Skeletal muscle cell (primary cell): ENCODE measurements at regions not wholly inside any gene's neighbourhood (a gene's known extent, or its start where the extent isn't known, plus 50 kb on each side); places are given as distances from the start of the nearest gene placed in this dataset.

Experiments
- DNase-seq: peaks from one replicate; pipeline ENCODE4 v3.0.0-alpha.2; 2010; ENCODE audit warnings: low read depth
- H3K4me3 ChIP-seq: 2 replicates; pipeline ENCODE4 v1.5.1; 2011; ENCODE audit warnings: low read depth, mild to moderate bottlenecking, control low read depth, low read length, moderate library complexity

DNA sequence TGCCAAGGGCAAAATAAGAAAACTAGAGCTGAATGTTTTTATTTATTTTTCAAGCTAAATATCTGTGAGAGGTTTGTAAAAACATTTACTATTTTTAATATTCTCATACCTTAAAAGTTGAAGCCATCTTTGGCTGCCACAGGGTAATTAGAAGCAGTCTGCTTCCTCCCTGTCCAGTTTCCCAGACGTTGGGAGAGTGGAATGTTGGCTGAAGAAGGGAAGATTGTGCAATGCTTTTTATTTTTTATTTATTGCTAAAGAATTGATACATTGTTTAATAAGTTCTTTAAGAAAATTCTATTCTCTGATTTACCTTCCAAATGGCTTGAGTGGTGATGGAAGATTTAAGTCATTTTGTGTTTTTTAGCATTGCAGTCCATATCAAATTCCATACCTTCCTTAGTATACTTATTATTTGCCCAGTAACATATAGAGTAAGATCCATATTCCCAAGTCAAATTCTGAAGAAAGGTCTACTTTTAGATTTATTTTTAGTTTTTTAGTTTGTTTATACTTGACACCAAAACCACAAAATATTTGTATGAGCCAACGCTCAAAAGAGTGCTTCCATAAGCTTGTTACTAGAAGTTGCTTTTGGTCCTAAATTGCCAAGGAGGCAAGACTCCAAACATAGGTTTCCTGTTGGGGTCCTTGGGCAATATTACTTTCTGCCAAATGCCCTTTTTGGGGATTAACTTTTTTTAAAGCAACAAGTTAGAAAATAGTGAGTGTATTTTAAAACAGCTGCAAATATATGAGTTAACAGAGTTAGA, 124.0 kb upstream of the CPM start:
- peak; percentile 57 for DNase-seq

DNA sequence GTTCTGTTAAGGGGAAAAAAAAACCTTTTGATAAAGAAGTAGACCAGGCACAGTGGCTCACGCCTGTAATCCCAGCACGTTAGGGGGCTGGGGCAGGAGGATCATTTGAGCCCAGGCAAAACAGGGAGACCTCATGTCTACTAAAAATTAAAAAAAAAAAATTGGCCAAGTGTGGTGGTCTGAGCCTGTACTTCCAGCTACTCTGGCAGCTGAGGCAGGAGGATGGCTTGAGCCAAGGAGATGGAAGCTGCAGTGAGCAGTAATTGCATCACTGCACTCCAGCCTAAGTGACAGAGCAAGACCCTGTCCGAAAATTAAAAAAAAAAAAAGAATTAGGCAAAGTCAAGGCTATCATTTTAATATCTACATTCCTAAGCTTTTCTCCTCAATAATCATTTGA, 124.8 kb upstream of the CPM start:
- no peak overlapping the region for H3K4me3 ChIP-seq
- DNase-seq = no peak

More for the DNA sequence above, 124.0 kb upstream of the CPM start:
- H3K4me3 ChIP-seq = no peak overlapping the region

DNA sequence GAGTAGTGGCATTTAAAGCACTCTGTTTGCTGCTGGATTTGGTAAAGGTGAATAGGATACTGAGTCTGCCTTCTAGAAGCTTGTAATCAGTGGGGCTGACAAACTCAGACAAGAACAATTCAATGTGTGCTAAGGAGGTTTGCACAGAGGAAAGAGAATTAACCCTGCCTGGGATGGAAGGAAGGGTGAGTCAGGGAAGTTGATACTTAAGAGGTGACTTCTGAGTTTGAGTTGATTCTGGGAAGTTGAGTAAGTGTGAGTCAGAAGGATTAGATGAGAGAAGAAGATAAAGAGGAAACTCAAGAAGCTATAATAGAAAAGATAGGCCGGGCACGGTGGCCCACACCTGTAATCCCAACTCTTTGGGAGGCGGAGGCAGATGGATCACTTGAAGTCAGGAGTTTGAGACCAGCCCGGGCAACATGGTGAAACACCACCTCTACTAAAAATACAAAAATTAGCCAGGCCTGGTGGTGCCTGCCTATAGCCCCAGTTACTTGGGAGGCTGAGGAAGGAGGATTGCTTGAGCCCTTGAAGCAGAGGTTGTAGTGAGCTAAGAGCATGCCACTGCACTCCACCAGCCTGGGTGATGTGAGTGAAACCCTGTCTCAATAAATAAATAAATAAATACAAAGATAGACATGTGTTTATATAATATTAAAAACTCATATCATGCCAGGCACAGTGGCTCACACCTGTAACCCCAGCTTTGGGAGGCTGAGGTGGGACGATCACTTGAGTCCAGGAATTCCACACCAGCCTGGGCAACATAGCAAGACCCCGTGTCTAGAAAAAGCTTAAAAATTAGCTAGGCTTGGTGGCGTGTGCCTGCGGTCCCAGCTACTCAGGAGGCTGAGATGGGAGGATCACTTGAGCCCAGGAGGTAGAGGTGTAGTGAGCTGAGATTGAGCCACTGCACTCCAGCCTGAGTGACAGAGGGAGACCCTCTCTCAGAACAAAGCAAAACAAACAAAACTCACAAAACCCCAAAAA, 126.8 kb upstream of the CPM start:
- DNase-seq = peak; percentile 80
- H3K4me3 ChIP-seq = no peak overlapping the region

DNA sequence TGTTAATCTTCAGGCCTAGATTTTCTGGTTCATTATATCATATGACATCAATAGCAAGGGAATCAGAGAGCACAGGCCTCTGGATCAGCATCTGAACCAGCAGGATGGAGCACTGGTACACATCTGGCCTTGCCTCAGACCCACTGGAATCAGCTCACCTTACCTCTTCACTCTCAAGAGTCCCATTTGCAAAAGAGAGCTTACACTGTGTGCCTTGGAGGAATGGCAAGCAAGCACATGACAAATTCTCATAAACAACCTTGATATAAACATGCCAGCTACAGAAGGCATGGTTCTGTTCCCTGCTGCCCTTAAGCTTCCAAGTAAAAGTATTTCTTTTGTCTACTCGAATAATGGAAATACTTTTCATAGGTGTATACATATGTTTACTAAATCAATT, 128.6 kb upstream of the CPM start:
- no peak overlapping the region for H3K4me3 ChIP-seq
- no peak for DNase-seq

DNA sequence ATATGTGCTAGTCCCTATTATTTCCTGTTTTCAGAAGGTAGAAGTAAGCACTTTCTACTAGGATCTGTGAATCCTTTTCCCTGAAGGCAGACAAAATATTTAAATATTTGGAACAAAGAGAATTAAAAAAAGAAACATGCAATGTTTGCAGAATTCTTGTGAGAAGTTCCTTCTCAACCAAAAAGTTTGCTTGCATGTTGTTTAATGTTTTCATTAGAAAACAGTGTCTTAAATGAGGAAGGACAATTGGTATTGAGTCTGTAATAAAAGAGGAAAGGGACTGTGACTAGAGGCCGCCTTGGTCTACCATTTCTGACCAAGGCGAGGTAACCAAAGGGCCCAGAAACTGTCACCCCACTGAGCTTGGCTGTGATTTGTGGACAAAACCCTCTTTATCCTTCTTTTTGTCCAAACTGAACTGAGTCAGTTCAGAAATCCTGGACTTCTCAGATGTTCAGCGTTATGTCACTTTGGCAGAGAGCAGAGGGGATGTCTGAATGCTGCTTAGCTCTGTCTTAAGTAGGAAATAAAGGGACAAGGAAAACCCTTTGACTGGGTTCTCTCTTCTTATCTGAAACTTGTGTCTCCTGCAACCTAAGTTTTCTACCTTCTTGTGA, 129.8 kb upstream of the CPM start:
- H3K4me3 ChIP-seq = no peak overlapping the region
- no peak for DNase-seq

DNA sequence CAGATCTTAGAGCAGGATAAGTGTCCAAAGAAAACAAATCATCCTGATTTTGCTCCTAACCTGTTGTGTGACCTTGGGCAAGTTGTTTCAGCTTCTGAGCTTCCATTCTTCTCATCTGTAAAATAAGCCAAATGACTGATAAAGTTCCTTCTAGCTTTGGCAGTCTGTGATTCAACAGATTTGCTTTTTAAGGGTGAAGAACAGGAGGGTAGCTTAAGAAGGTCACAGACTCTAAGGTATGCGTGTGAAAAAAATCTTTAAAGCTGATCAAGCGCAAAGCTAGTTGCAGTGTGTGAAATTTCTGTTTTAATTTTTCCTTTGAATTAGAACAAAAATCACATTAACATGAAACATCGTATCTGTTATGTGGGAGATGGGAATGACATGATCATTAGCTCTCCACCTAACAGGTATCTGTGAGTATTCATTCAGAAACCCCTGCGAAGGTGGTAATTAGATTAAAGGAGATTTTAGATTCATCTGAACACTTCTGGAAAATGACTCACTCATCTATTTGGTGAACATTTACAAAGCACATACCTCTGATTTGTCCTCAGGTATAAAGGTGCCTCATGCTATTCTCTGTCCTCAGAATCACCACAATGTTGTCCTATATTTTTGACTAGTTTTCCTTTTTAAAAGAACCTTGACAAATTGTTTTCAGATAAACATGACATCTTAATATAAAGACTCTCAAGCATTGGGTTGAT, 131.9 kb upstream of the CPM start:
- H3K4me3 ChIP-seq = no peak overlapping the region
- DNase-seq = no peak

DNA sequence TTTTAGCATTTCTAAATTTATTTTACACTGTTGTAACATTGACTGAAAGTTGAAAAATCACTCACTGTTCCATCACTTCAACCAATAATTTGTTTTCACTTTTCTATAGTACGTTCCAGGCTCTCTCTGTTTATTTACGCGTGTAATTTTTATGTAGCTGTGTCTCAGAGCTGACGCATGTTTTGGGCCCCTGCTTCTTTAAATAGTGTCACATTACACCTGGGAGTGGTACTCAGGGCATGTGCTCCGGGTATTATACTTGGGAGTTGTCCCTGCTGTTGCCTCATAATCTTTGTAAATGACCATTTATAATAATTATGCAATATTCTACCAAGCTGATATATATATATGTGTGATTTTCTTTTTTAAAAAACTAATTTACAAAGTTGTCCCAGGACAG, 132.8 kb upstream of the CPM start:
- no peak overlapping the region for H3K4me3 ChIP-seq
- no peak for DNase-seq

DNA sequence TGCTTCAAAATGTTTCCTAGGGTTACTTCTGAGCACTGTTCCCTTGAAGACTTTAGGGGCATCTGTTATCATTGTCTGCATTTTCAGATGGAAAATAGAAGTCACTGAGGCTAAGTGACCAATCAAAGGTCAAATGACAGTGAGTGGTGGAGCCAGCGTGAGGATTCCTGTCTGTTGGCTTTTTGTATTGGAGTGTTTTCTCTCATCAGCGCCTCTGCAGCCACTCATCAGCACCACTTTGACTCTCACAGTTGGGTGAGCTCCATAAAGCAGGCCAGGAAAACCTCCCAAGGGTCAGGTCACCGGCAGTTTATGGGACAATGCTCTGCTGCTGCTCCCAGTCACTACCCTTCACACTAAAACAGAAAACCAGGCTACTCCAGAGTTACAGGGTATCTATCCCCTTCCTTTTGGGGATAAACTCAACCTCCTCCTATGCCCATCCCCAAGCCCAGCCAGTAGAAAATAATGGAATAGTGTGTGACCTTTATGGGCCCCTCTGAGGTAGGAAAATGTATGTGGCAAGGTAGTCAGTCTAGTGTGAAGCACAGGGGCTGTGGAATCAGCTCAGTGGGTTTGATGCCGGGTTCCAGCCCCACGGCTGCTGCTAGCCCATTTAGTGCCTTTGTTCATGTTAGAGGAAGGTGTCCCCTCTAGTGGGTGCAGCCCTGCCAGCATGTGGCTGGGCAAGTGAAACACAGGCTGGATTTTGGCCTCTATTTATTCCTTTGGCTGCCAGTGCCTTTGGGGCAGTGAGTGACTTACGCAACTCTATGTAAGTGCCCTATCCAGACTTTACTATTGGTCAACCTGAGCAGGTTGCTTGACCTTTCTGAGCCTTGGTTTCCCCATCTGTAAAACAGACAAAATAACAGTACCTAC, 133.8 kb upstream of the CPM start:
- no peak for DNase-seq
- H3K4me3 ChIP-seq = no peak overlapping the region

DNA sequence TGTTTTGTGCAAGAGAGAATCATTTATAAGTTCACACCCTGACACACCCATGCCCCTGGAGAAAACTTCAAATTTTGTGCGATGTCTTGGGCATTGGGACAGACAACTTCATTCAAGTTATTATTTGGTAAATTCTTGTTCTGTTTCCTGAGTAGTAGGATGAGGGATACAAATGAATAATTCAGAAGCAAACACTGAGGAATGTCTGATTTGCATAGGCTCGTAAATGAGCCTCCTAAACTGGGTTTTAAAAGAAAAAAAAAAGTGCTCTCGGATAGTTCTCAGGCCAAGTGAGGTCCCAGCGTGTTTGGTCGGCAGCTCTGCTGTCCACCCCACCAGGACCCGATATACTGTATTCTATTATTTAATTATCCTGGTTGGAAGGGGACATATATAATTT, 134.7 kb upstream of the CPM start:
- no peak overlapping the region for H3K4me3 ChIP-seq

DNA sequence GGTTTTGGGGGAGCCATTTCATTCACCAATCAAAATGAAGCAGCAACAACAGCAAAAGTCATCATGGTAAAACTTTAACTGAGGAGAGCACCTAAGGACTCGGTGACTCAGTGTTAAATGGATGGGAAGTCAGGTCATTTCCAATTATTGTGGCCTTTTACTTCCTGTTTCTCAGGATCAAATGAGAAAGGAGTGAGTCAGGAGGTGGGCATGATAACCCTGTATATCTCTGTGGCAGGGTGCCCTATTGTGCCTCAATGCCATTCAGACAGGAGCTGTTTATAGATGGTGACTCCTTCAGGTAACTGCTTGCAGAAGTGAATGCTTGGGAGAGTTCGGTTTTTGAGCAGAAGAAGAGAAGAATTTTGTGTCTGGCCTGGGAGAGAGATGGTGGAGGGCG, 135.5 kb upstream of the CPM start:
- no peak overlapping the region for H3K4me3 ChIP-seq
- no peak for DNase-seq

More for the DNA sequence above, 134.7 kb upstream of the CPM start:
- no peak for DNase-seq

DNA sequence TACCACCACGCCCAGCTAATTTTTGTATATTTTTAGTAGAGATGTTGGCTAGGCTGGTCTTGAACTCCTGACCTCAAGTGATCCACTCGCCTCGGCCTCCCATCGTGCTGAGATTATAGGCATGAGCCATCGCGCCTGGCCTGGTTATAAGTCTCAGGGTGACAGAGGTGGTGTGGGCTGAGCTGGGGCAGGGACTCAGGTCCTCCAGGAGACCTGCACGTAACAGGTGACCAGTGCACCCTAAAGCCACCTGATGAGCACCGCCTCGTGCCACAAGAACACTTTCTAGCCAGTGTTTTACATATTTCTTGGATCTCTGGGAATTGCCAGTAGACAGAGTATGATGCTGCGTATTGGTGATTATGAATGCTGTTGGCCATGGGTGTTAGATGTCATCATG, 136.5 kb upstream of the CPM start:
- DNase-seq = no peak
- H3K4me3 ChIP-seq = no peak overlapping the region

DNA sequence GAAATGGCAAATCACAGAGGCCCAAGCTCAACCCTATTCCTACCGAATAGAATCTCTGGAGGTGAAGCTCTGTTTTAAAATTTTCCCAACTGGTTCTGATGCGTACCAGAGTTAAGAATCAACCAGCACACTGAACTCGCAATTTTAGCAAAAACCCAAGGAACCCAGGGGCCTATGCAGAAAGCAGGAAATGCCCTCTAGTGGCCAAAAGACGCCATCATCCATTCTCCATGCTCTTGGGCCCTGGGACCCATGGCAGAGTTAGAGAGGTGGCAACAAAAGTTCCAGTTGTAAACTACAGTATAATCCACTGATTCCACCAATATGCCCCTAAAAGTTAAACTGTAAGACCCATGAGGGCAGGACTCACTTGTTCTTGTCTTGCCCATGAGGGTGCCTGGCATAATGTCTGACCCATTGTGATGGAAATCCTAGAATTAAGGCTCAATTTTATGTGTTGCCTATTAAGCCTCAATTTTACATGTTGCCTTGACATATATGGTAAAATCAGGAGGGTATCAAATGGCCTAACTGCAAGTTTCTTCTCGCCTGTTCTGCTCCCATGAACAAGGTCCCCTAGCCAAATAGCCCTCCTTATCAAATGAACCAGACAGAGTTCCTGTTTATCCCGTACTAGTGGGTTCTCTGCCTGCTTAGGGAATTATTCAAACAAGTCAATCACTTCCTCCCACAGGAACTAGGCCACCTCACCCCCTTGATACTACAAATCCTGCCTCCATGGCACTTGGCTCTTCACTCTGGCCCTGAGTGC, 137.5 kb upstream of the CPM start:
- DNase-seq = peak; percentile 37
- no peak overlapping the region for H3K4me3 ChIP-seq

DNA sequence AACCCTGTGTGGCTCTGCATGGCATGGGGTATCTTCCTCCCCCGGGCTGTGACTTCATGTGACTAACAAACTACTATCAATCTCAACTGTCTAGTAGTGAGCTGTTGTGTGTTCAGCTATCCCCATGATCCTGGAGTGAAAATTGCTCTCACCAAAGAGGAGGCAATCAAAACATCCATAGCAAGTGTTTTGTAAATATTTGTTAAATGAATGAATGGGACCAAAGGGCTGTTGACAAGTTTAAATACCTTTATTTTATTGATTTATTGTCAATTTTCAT, 138.1 kb upstream of the CPM start:
- DNase-seq = no peak
- H3K4me3 ChIP-seq = no peak overlapping the region

DNA sequence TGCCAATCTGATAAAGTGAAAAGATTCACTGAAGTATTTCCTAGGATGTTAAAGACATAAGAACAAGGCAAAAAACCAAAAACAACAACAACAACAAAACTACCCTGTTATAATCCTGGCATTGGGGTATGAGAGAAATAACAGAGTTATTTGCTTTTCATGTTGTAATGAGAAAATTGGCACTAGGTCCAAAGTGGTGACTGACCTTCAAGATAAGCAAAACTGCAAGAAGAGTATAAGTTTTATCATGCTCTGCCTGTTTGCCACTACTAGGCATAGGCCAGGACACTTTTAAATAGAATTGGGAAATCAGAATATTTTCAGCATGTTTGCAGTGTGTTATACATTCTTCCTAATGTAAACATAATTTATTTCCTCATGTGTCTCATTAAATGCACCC, 140.1 kb upstream of the CPM start:
- no peak for DNase-seq
- H3K4me3 ChIP-seq = no peak overlapping the region

DNA sequence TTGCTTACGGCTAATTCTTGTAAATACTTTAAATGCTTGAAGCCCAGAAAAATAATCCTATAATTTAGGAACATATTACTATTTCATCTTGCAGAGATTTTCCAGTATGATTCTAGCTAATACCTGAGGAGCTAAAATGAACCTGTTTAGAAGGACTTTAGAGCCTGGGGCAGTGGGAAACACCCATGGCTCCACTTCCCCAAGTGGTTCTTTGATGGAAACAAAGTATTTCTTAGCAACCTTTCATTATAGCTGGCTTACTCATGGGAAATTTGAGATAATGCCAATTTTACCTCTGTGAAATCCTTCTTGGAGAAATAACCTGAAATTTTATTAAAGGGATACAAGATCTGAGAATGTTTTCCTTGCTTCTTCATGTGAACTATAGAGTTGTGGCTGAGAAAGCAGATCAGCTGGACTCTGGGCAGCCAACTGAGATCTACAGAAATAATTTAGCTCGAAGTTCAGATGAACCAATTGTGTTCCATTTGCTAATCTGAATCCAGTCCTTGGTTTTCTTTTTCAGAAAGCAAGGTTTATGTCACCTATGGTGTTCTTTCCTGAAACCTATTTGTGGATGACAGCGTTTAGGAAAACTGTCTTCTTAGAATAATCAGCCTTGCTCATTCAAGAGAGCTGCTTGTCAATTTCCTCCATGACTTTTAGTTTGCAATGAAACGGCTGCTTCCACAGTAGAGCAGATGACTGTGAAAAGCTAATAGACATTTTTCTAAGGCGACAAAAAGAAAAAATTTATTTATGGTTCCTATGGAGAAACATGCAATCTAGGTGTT, 141.8 kb upstream of the CPM start:
- no peak overlapping the region for H3K4me3 ChIP-seq

DNA sequence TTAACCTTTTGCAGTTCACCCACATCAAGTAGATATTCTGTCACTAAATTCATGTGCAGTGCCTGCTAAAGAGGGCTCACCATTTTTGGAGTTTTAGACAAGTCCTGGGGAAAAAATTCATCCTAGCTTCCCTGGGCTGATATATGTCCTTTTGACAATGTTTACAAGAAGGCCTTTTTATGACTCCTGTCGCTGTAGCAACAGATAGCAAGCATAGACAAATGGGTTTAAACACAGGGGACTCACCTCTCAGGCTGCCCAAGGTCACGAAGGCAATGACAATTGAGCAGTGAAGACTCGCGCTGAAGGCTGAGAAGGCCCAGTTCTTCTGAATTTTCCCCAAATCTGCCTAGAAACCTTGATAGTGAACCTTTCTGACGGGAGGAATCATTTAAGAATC, 150.7 kb upstream of the CPM start:
- no peak overlapping the region for H3K4me3 ChIP-seq
- DNase-seq = no peak

More for the DNA sequence above, 141.8 kb upstream of the CPM start:
- no peak for DNase-seq

DNA sequence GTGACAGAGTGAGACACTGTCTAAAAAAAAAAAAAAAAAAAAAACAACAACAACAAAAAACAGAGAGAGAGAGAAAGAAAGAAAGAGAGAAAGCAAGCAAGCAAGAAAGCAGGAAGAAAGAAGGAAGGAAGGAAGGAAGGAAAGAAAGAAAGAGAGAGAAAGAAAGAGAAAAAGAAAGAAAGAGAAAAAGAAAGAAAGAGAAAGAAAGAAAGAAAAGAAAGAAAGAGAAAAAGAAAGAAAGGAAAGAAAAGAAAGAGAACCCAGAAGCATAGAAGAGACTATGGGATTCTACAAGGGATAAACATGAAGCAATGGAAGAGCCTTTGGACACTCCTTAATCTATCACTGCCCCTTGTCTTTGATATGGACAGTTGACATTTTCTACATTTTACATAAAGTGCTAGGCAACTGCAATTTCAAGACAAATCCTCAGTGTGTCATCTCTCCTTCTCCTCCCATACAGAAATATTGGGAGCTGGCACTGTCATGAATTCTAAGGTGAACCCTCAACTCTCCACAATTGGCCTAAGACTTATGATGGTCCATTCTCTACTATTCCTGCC, 151.9 kb upstream of the CPM start:
- H3K4me3 ChIP-seq = no peak overlapping the region
- no peak for DNase-seq
